ENCODE measurements at regions not wholly inside any gene's neighbourhood (a gene's known extent, or its start where the extent isn't known, plus 50 kb on each side); places are given as distances from the start of the nearest gene placed in this dataset.

- TF ChIP-seq SIN3A (IDR thresholded peaks at IDR 0.05; ENCODE audit: borderline replicate concordance, insufficient read depth, low read length), result no peak
- no peak for TF ChIP-seq REST (IDR thresholded peaks at IDR 0.05; ENCODE audit: insufficient read depth in 1 of 2, low read depth in 2 of 2, low read length in 2 of 2)
- TF ChIP-seq FOXP2 (optimal IDR thresholded peaks at IDR 0.05; ENCODE audit: borderline replicate concordance, extremely low read depth, extremely low read length, insufficient read depth), result no peak
- no peak for TF ChIP-seq POLR2AphosphoS5 (IDR thresholded peaks at IDR 0.05; ENCODE audit: low read depth, low read length)
- no peak for TF ChIP-seq TAF1 (IDR thresholded peaks at IDR 0.05; ENCODE audit: borderline replicate concordance, insufficient read depth, low read length)
Observed at GRCh38 chr4:19486400-19486799, 765.3 kb upstream of the SLIT2 start.

- TF ChIP-seq SIN3A (IDR thresholded peaks at IDR 0.05; ENCODE audit: borderline replicate concordance, insufficient read depth, low read length) (no peak), REST (IDR thresholded peaks at IDR 0.05; ENCODE audit: insufficient read depth in 1 of 2, low read depth in 2 of 2, low read length in 2 of 2) (no peak), FOXP2 (optimal IDR thresholded peaks at IDR 0.05; ENCODE audit: borderline replicate concordance, extremely low read depth, extremely low read length, insufficient read depth) (no peak), TAF1 (IDR thresholded peaks at IDR 0.05; ENCODE audit: borderline replicate concordance, insufficient read depth, low read length) (no peak), POLR2AphosphoS5 (IDR thresholded peaks at IDR 0.05; ENCODE audit: low read depth, low read length) (no peak)
Observed at GRCh38 chr4:19478791-19479190, 772.9 kb upstream of the SLIT2 start.

GRCh38 chr4:19473569-19473968 is 778.1 kb upstream of the SLIT2 start:
- TF ChIP-seq TAF1 (IDR thresholded peaks at IDR 0.05; ENCODE audit: borderline replicate concordance, insufficient read depth, low read length), result no peak
- no peak for TF ChIP-seq REST (IDR thresholded peaks at IDR 0.05; ENCODE audit: insufficient read depth in 1 of 2, low read depth in 2 of 2, low read length in 2 of 2)
- TF ChIP-seq SIN3A (IDR thresholded peaks at IDR 0.05; ENCODE audit: borderline replicate concordance, insufficient read depth, low read length), result no peak
- no peak for TF ChIP-seq POLR2AphosphoS5 (IDR thresholded peaks at IDR 0.05; ENCODE audit: low read depth, low read length)
- TF ChIP-seq FOXP2 (optimal IDR thresholded peaks at IDR 0.05; ENCODE audit: borderline replicate concordance, extremely low read depth, extremely low read length, insufficient read depth), result no peak

GRCh38 chr4:19472666-19473065 is 779.0 kb upstream of the SLIT2 start:
- TF ChIP-seq POLR2AphosphoS5 (IDR thresholded peaks at IDR 0.05; ENCODE audit: low read depth, low read length), result no peak
- TF ChIP-seq TAF1 (IDR thresholded peaks at IDR 0.05; ENCODE audit: borderline replicate concordance, insufficient read depth, low read length), result no peak
- no peak for TF ChIP-seq SIN3A (IDR thresholded peaks at IDR 0.05; ENCODE audit: borderline replicate concordance, insufficient read depth, low read length)
- no peak for TF ChIP-seq FOXP2 (optimal IDR thresholded peaks at IDR 0.05; ENCODE audit: borderline replicate concordance, extremely low read depth, extremely low read length, insufficient read depth)
- TF ChIP-seq REST (IDR thresholded peaks at IDR 0.05; ENCODE audit: insufficient read depth in 1 of 2, low read depth in 2 of 2, low read length in 2 of 2), result no peak

- no peak for TF ChIP-seq SIN3A (IDR thresholded peaks at IDR 0.05; ENCODE audit: borderline replicate concordance, insufficient read depth, low read length)
- TF ChIP-seq FOXP2 (optimal IDR thresholded peaks at IDR 0.05; ENCODE audit: borderline replicate concordance, extremely low read depth, extremely low read length, insufficient read depth), result no peak
- TF ChIP-seq TAF1 (IDR thresholded peaks at IDR 0.05; ENCODE audit: borderline replicate concordance, insufficient read depth, low read length), result no peak
- TF ChIP-seq REST (IDR thresholded peaks at IDR 0.05; ENCODE audit: insufficient read depth in 1 of 2, low read depth in 2 of 2, low read length in 2 of 2), result no peak
- TF ChIP-seq POLR2AphosphoS5 (IDR thresholded peaks at IDR 0.05; ENCODE audit: low read depth, low read length), result no peak
Observed at GRCh38 chr4:19462117-19462516, 789.6 kb upstream of the SLIT2 start.

All from PFSK-1 (cell line).